ENCODE measurements at regions not wholly inside any gene's neighbourhood (a gene's known extent, or its start where the extent isn't known, plus 50 kb on each side); places are given as distances from the start of the nearest gene placed in this dataset.
"Not testable (repeated sequence)": the region's sequence is repeated elsewhere in the genome, so short reads cannot be mapped to it uniquely, and the experiment has no call there.

DNA sequence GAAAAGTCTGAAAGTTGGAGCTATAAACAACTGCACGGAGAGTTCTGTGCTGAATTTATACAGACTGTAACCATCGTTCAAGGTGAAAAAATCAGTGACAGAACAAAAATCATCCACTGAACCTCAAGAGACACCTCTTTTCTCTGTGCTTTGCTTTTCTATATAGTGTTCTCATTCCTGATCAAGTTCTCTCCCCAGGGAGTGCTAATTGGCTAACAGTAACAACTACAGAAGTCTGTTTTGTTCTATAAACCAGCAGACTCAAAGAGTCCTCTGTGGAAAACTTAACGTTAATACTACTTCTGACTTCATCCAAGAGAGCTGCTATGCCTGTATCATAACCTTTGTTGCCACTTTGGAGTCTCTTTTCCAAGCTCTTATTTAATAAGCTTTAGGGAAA lies 1388.3 kb upstream of the C9orf72 start:
- DNase-seq (ENCODE audit: low spot score) (no peak), FAIRE-seq (no peak)

GRCh38 chr9:28967226-28967625 lies 1393.9 kb upstream of the C9orf72 start:
- FAIRE-seq (no peak), DNase-seq (ENCODE audit: low spot score) (no peak)

GRCh38 chr9:28970241-28970654 lies 1397.0 kb upstream of the C9orf72 start:
- DNase-seq (ENCODE audit: low spot score) (no peak), FAIRE-seq (no peak)

DNA sequence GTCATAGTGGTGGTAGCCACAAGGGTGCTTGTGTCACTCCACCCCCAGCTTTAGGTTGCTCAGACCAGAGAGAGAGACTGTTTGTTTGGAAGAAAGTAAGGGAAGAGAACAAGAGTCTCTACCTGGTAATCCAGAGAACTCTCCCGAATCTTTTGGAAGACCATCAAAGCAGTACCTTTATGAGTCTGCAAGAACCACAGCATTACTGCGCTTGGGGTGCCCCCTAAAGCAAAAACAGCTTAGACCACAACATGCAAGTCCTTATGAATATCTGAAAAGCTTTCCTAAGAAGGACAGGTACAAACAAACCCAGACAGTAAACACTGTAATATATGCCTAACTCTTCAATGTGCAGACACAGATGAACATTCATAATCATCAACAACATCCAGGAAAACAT lies 1398.6 kb upstream of the C9orf72 start:
- no peak for FAIRE-seq
- DNase-seq (ENCODE audit: low spot score) = no peak

- FAIRE-seq (no peak), DNase-seq (ENCODE audit: low spot score) (no peak)
Measured at GRCh38 chr9:28976250-28976649, 1403.0 kb upstream of the C9orf72 start.

DNA sequence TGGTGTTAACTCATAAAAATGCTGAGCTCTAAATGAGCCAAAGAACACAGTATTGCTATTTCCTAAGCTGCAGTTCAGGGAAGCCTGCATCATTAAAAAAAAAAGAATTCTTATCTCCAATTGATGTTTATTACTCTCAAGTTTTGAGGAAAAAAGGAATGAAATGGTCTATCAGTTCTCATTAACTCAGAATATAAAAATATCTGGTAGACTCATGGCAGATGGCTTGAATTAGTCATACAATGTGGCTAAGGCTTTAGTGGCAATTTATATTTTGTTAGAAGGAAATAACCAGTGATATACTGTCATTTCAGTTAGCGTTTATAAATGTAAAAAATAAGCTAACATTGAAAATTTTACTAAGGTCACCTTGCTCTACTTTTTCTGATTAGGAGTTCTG lies 1403.4 kb upstream of the C9orf72 start:
- DNase-seq (ENCODE audit: low spot score) (no peak), FAIRE-seq (no peak)

DNA sequence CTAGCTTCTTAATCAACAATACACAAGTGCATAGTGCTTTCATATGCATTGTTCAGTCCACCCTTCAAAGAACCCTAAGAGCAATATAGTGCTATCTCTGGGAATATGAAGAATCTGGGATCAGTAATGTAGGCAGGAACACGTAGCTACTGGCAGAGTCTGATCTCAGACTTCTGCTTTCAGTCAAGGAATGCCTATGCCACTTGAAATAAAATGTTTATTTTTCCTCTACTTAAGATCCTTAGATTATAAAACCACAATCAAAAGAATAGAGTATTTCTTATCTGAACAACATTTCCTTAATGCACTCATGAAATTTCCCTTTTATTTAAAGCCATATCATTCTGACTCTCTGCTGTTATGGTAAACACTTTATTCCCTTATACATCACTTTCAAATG lies 1407.8 kb upstream of the C9orf72 start:
- FAIRE-seq = no peak
- DNase-seq (ENCODE audit: low spot score) = no peak

DNA sequence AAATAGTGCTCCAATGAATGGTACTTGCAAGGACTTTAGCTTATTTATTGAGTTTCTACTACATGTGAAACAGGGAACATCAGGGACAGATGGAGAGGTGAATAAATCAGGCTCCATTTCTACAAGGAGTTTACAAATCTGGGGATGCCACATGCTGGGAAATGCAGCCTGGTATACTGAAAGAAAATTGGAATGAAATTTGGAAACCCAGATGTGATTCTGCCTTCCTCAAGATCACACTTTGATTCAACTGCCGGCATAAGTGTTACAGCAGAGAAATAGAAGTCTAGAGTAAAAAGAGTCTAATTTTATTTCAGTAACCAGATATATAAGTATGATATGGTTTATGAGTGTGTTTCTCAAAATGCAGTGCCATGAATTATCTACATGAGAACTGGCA lies 1408.4 kb upstream of the C9orf72 start:
- DNase-seq (ENCODE audit: low spot score) (no peak), FAIRE-seq (no peak)

DNA sequence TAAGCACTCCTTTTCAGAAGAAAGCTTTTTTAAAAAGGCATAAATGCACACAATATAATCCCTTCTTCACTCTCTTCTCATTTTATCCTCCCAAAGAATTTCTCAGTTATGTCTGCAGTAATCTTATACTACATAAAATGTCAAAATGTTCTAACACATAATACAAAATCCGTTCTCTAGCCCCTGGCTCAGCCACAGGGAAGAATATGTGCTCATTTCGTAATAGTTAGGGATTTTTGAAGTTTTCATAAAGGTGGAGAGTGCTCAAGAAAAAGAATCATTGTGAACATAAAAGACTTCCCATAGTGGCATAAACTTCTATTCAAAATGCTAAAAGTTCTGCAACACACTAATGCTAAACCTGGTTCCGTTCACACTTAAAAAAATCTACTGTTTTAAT lies 1410.7 kb upstream of the C9orf72 start:
- DNase-seq (ENCODE audit: low spot score) = no peak
- FAIRE-seq = no peak

DNA sequence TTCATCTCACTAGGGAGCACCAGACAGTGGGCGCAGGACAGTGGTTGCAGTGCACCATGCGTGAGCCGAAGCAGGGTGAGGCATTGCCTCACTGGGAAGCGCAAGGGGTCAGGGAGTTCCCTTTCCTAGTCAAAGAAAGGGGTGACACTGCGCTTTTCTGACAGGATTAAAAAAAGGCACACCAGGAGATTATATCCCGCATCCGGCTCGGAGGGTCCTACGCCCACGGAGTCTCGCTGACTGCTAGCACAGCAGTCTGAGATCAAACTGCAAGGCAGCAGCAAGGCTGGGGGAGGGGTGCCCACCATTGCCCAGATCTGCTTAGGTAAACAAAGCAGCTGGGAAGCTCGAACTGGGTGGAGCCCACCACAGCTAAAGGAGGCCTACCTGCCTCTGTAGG lies 1416.7 kb upstream of the C9orf72 start:
- not testable (repeated sequence) for FAIRE-seq

GRCh38 chr9:28999057-28999456 lies 1425.8 kb upstream of the C9orf72 start:
- FAIRE-seq (no peak), DNase-seq (ENCODE audit: low spot score) (no peak)

More for the DNA sequence above, 1416.7 kb upstream of the C9orf72 start:
- DNase-seq (ENCODE audit: low spot score) = not testable (repeated sequence)

- no peak for FAIRE-seq
- no peak for DNase-seq (ENCODE audit: low spot score)
Measured at GRCh38 chr9:28999806-29000205, 1426.5 kb upstream of the C9orf72 start.

DNA sequence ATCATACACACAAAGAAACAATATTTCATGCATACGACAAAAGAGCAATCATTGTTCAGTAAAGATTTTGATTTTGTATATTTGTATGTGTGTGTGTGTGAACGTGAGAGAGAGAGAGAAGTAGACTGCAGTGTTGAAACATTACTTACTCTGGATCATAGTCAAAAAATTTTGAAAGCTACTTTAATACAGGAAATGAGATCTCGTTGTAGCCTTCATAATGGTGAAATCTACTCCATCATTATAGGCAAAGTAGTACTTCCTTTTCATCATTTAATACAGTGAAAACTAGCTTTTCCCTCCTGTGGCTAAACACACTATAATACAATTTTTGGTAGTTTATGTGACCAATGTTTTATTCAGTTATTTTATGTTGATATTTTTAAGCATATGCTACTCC lies 1427.7 kb upstream of the C9orf72 start:
- FAIRE-seq (no peak), DNase-seq (ENCODE audit: low spot score) (no peak)

DNA sequence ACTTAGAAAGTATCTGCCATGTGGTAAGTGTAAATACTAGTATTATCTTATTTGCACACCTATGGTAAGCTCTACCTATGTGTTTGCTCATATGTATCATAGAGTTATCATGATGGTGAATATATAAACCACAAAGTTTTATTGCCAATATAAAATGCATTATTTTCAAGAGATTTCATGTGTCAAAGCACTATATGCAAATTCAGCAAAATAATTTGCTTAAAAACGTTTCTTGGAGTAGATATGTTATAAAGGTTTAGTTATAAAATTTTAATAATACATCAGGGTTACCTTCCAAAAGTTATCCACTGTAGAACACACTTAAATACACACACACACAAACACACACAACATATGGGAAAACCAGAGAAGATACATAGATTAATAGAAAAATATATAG lies 1431.7 kb upstream of the C9orf72 start:
- FAIRE-seq (no peak), DNase-seq (ENCODE audit: low spot score) (no peak)

DNA sequence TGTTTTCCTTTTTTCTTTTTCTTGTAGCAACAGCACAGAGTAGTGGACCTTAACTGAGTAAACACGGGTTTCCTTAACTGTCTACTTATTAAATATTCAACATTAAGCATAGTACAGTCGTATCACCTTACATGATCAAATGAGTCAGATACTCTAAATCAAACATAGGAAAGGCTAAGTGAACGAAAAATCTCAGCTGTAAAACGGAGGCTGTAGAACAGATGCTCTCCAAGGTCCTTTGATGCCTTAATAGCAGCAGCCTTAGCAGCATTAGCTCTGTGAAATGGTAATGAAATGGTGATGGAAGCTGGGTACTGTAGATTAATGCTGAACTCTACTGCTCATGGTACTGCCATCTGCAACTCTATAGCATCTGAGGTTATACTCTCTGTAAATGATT lies 1433.3 kb upstream of the C9orf72 start:
- DNase-seq (ENCODE audit: low spot score) (no peak), FAIRE-seq (no peak)

DNA sequence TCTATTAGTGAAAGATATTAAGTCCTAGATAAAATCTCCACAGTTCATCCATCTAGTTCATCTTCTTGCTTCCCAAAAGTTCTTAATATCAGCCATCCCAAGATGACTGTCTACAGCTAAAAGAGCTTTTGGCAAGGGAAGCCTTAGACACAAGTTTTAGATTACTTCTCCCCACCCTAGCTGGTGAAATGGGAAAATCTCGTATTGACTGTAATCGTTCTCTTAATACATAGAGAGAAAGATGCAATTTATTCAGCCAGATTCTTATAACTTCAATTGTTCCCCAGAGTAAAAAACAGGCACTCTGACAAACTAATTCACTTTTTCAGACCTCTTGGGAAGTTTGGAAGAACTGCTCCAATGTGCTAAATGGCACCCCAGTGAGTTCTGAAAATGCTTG lies 1439.6 kb upstream of the C9orf72 start:
- DNase-seq (ENCODE audit: low spot score) = no peak
- FAIRE-seq = no peak

GRCh38 chr9:29021632-29022031 lies 1448.4 kb upstream of the C9orf72 start:
- FAIRE-seq = no peak

DNA sequence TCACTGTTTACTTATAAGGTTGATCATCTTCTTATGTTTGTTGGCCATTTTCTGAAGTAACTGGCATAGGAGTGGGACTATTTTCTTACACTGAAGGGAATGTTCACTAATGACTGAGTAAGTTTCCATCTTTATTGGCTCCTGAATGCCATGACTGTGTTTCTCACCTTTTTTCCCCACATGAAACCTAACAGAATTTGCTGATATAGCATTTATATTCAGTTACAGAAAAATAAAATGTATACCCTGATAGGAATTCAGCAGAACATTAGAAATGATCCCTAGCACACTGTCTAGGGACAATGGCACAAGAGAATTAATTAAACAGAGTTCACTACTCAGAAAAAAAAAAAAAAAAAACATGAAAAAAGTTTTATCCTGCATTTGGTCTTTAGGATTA lies 1465.1 kb upstream of the C9orf72 start:
- DNase-seq (ENCODE audit: low spot score) (no peak), FAIRE-seq (no peak)

More at GRCh38 chr9:29021632-29022031, 1448.4 kb upstream of the C9orf72 start:
- DNase-seq (ENCODE audit: low spot score) = no peak

DNA sequence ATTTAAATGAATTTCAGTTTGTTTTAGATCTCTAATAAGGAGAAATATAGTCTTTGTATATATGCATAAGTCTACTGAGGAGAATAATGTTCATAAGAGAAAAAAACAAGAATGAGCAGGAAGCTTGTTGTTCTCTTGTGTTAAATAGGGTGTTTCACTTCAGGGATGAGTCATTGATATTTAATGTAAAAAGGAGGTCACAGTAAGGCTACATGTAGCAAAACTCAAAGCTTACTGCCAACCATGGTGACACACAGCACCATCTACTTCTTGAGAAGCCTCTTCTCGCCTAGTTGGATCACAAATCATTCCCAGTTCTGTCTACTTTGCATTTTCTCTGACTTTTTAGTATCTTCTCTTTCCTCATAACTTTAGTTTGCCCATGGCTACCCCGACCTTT lies 1466.0 kb upstream of the C9orf72 start:
- FAIRE-seq (no peak), DNase-seq (ENCODE audit: low spot score) (peak; percentile 3)

GRCh38 chr9:29043072-29043471 lies 1469.8 kb upstream of the C9orf72 start:
- FAIRE-seq = no peak
- no peak for DNase-seq (ENCODE audit: low spot score)

- peak; percentile 77 for FAIRE-seq
- DNase-seq (ENCODE audit: low spot score) = peak; percentile 50
Measured at GRCh38 chr9:29044959-29045358, 1471.7 kb upstream of the C9orf72 start.

GRCh38 chr9:29060041-29060440 lies 1486.8 kb upstream of the C9orf72 start:
- FAIRE-seq = no peak
- no peak for DNase-seq (ENCODE audit: low spot score)

- no peak for FAIRE-seq
- no peak for DNase-seq (ENCODE audit: low spot score)
Measured at GRCh38 chr9:29062446-29062845, 1489.2 kb upstream of the C9orf72 start.

DNA sequence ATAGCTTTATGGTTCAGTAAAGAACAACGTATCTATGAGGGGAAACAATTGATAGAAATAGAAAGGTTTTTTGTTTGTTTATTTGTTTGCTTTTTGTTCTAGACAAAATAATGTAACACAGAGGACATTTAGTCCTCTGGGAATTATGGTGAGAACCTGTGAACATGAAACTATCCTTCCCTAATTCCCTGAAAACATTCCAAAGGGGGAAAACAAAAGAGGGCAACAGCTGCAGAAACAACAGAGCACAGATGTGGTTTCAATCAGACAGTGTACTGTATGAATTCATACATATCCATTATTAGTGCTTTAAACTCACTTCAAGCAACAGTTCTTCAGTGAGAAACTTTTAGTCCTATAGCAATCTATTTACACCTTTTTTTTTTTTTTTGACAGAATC lies 1489.8 kb upstream of the C9orf72 start:
- FAIRE-seq = no peak

More for the DNA sequence above, 1489.8 kb upstream of the C9orf72 start:
- DNase-seq (ENCODE audit: low spot score) = no peak

All from urothelium cell line (cell line).